SIG-M5 treated with dmso at 0.1 percent for 504 hours (cell line): ENCODE measurements at regions not wholly inside any gene's neighbourhood (a gene's known extent, or its start where the extent isn't known, plus 50 kb on each side); places are given as distances from the start of the nearest gene placed in this dataset.

Source experiments
- DNase-seq: peaks from one replicate; lab custom pipeline; 2025; ENCODE audit not compliant: unreplicated experiment; lab: John Stamatoyannopoulos, UW

GRCh38 chr14:61139006-61139599, 142.0 kb downstream of the TMEM30B start:
- DNase-seq, result no peak

- peak; percentile 44 for DNase-seq
Measured at GRCh38 chr14:61132894-61133293, 148.2 kb downstream of the TMEM30B start.

- no peak for DNase-seq
Measured at GRCh38 chr14:61132336-61132735, 148.8 kb downstream of the TMEM30B start.

- DNase-seq, result no peak
Measured at GRCh38 chr14:61130512-61131260, 149.6 kb downstream of the SLC38A6 start.

GRCh38 chr14:61129168-61129745, 148.2 kb downstream of the SLC38A6 start:
- no peak for DNase-seq

GRCh38 chr14:61128382-61129167, 147.5 kb downstream of the SLC38A6 start:
- peak; percentile 31 for DNase-seq

- DNase-seq, result no peak
Measured at GRCh38 chr14:61126603-61127498, 145.8 kb downstream of the SLC38A6 start.

- peak; percentile 36 for DNase-seq
Measured at GRCh38 chr14:61125867-61126572, 145.0 kb downstream of the SLC38A6 start.

- DNase-seq, result no peak
Measured at GRCh38 chr14:61125041-61125866, 144.2 kb downstream of the SLC38A6 start.

GRCh38 chr14:61122862-61123261, 141.8 kb downstream of the SLC38A6 start:
- DNase-seq, result no peak

GRCh38 chr14:61121355-61121787, 140.3 kb downstream of the SLC38A6 start:
- peak; percentile 94 for DNase-seq

- DNase-seq, result no peak
Measured at GRCh38 chr14:61120576-61120975, 139.5 kb downstream of the SLC38A6 start.

- DNase-seq, result no peak
Measured at GRCh38 chr14:61119006-61119405, 138.0 kb downstream of the SLC38A6 start.

- DNase-seq, result no peak
Measured at GRCh38 chr14:61116369-61116768, 135.3 kb downstream of the SLC38A6 start.

GRCh38 chr14:61113561-61114225, 132.6 kb downstream of the SLC38A6 start:
- peak; percentile 15 for DNase-seq

GRCh38 chr14:61112506-61112905, 131.5 kb downstream of the SLC38A6 start:
- DNase-seq, result no peak

- DNase-seq, result no peak
Measured at GRCh38 chr14:61111731-61112130, 130.7 kb downstream of the SLC38A6 start.

GRCh38 chr14:61111209-61111665, 130.2 kb downstream of the SLC38A6 start:
- DNase-seq, result no peak
